Cardiac fibroblast (primary cell): ENCODE measurements at regions not wholly inside any gene's neighbourhood (a gene's known extent, or its start where the extent isn't known, plus 50 kb on each side); places are given as distances from the start of the nearest gene placed in this dataset.

ENCODE experiments used
- DNase-seq, 2 donors: peaks; one replicate each; pipeline versions ENCODE4 v3.0.0 to v3.0.0-alpha.2; 2010; ENCODE audit warnings: low read depth in 2 of 2
- H3K4me3 ChIP-seq, 2 donors: replicated peaks in 1 of 2; 1 replicate in 1 of 2; 2 replicates in 1 of 2; pipeline ENCODE4 v1.5.1; 2011; ENCODE audit warnings: low read depth in 2 of 2, low read length in 2 of 2, mild to moderate bottlenecking in 2 of 2, moderate library complexity in 1 of 2
- CTCF ChIP-seq: IDR thresholded peaks from one replicate; pipeline ENCODE4 v1.5.1; 2011; ENCODE audit warnings: low read depth, mild to moderate bottlenecking, low read length, inconsistent platforms

- H3K4me3 ChIP-seq: no peak overlapping the region
These were observed 1659.6 kb downstream of the NCAM2 start for GRCh38 chr21:22657781-22658180.

GRCh38 chr21:22670148-22670547 lies 1671.9 kb downstream of the NCAM2 start:
- no peak for TF ChIP-seq CTCF
- DNase-seq: no peak
- H3K4me3 ChIP-seq: no peak overlapping the region

More at GRCh38 chr21:22657781-22658180, 1659.6 kb downstream of the NCAM2 start:
- no peak for TF ChIP-seq CTCF
- DNase-seq: no peak

GRCh38 chr21:22679207-22679606 lies 1681.0 kb downstream of the NCAM2 start:
- no peak for DNase-seq
- no peak for TF ChIP-seq CTCF
- no peak overlapping the region for H3K4me3 ChIP-seq

- H3K4me3 ChIP-seq: no peak overlapping the region
- TF ChIP-seq CTCF: no peak
- no peak for DNase-seq
These were observed 1693.4 kb downstream of the NCAM2 start for GRCh38 chr21:22691658-22692057.

- no peak for DNase-seq
- H3K4me3 ChIP-seq: no peak overlapping the region
- no peak for TF ChIP-seq CTCF
These were observed 1705.3 kb downstream of the NCAM2 start for GRCh38 chr21:22703521-22703920.

GRCh38 chr21:22710721-22711120 lies 1712.5 kb downstream of the NCAM2 start:
- TF ChIP-seq CTCF: no peak
- no peak overlapping the region for H3K4me3 ChIP-seq
- no peak for DNase-seq

- H3K4me3 ChIP-seq: no peak overlapping the region
- no peak for DNase-seq
- no peak for TF ChIP-seq CTCF
These were observed 1713.4 kb downstream of the NCAM2 start for GRCh38 chr21:22711636-22712035.
